Daoy (cell line): ENCODE measurements at regions not wholly inside any gene's neighbourhood (a gene's known extent, or its start where the extent isn't known, plus 50 kb on each side); places are given as distances from the start of the nearest gene placed in this dataset.
"Not testable (repeated sequence)": the region's sequence is repeated elsewhere in the genome, so short reads cannot be mapped to it uniquely, and the experiment has no call there.

ENCODE experiments used
- DNase-seq: peaks from one replicate; pipeline ENCODE4 v3.0.0-alpha.2; 2015; ENCODE audit warnings: low read depth

DNA sequence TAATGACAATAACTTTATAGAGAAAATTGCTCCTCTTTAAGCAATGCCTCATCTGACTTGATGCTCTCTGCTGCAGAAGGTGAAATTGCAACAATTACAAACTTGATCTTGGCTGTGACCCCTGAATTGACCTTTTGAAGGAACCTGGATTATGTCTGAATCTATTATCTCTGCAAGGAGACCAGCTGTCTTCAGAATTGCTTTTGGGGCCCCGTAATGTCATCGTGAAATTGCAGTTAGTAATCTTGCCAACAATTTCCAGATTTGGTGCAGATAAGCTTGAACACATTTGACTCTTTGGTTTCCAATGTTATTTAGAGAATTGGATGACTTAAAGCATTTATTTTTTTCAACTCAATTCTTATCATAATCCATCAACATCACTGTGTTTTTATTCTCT, 520.6 kb downstream of the CCSER2 start:
- DNase-seq: no peak

DNA sequence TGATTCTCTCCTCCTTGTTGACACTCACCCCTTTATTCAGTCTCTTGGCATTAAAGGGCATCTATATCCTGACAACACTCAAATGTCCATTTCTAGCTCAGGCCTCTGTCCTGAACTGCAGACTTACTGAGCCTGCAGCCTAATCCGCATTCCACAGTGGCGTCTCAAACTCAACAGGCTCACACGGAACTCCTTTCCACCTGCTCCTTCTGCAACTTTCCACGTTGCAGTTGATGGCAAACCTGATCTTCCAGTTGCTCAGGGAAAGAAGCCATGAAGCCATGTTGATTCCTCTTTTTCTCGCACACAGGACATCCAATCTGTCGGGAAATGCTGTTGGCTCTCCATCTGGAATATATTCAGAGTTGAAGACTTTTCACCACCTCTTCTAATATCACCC, 522.4 kb downstream of the CCSER2 start:
- no peak for DNase-seq

DNA sequence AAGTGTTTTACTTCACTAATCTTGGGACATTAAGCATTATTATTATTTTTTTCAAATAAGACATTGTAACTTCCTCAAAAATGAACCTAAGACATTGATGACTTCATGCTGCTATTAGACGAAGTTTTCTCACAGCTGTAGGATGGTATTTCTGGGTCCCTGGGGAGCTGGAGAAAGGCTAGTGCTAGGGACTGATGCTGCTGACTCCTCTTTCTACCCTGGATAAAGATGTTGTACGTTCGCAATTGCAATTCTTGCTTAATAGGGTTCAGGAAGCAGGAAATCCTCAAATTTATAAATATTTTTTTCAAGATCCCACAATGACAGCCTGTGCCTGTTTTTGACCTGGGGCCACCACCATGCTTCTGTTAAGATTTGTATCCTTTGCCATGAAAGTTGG, 526.0 kb downstream of the CCSER2 start:
- no peak for DNase-seq

DNA sequence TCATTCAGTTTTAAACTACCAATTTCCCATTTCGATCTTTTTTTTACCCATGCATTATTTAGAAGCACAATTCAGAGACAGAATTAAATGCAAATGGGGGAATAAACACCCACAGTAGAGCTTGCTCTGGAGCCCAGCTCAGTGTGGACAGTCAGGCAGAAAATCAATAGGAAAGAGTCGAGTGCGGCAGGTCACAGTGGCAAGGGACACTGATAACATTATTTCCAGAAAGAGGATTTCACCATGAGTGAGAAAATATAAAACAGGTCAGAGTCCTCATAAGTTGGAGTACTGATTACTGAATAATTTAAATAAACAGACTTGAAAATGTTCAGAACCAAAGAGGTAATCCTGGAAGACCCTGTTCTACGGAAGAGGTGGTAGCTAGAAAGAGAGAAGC, 532.5 kb downstream of the CCSER2 start:
- no peak for DNase-seq

DNA sequence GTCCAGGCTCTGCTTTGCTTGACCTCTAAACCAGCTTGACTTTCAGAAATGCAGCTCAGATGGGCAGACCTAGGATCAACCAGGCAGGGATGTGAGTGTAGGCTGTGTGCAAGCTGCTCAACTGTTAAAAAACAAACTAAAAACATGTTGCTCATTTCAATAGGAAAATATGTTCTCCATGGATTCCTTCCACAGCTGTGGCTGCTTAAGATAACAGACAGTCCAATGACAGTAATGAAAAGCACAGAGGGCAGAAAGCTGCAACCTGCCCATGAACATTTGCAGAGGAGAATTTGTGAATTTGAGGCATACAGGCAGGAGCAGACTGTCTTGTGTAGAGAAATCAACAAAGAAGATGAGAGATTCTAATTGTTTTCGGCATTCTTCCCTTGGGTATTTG, 534.2 kb downstream of the CCSER2 start:
- no peak for DNase-seq

DNA sequence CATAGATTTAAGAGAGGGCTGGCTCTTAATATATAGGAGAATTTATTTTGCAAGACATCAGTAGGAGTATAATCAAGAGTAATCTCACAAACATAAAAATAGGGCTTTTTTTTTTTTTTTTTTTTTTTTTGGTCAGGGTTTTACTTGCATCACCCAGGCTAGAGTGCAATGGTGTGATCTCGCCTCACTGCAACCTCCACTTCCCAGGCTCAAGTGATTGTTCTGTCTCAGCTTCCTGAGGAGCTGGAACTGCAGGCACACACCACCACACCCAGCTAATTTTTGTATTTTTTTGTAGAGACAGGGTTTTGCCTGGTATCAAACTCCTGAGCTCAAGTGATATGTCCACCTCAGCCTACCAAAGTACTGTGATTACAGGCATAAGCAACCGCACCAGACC, 535.3 kb downstream of the CCSER2 start:
- no peak for DNase-seq

DNA sequence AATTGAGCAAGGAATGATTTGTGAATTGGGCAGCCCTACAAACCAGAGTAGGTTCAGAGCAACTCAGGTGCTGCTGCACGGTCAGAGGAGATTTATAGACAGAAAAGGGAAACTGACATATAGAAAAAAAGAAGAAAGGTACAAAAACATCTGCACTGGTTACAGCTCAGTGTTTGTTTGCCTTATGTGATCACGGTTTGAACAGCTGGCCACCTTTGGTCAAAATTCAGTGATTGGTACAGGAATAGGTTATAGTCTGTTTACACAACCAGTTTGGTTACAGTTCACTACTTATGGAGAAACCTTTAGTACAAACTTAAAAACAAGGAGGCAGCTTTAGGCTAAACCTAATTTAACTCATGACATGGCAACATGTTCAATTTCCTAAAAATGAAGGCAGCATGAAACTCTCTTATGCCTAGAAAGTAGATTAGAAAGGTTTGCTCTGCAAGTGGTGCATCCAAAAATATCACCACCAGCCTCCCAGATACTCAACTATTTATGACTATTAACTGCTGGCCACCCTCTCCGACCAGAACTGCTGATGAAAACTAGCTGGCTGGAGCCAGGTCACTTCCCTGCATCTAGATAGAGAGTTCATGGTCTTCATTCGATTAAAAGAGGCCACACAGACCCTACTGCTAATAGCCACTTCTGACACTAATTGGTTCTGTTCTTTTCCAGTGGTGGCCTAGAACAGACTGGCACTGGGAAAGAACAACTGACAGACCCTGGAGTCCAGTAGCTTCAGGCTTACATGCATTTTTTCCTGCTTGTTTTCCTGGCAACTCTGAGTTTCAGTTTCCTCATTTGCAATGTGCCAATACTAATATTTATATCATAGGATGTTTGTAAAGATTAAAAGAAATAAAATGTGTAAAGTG, 548.0 kb downstream of the CCSER2 start:
- no peak for DNase-seq

DNA sequence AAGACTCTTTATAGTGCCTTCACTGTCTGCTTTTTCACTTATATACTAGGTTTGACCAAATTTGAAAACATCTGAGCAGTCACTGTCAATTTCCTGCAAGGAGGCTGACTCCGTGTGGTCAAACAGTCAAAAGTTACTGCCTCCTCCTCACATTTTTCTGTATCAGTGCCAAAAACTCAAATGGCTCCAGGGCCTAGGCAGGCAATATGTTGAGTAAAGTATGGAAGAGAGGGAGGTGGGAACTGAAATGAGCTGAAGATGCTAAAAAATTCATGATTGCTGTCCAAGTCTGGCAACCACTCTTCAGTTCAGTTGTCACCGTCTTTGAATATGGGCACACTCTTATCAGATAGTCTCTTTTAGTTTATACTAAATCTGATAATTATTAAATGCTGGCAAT, 551.6 kb downstream of the CCSER2 start:
- no peak for DNase-seq

DNA sequence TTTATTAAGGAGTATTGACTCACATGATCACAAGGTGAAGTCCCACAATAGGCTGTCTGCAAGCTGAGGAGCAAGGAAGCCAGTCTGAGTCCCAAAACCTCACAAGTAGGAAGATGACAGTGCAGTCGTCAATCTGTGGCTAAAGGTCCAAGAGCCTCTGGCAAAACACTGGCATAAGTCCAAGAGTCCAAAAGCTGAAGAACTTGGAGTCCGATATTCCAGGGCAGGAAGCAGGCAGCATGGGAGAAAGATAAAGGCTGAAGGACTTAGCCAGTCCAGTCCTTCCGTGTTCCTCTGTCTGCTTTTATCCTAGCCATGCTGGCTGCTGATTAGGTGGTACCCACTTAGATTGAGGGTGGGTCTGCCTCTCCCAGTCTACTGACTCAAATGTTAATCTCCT, 553.3 kb downstream of the CCSER2 start:
- not testable (repeated sequence) for DNase-seq

DNA sequence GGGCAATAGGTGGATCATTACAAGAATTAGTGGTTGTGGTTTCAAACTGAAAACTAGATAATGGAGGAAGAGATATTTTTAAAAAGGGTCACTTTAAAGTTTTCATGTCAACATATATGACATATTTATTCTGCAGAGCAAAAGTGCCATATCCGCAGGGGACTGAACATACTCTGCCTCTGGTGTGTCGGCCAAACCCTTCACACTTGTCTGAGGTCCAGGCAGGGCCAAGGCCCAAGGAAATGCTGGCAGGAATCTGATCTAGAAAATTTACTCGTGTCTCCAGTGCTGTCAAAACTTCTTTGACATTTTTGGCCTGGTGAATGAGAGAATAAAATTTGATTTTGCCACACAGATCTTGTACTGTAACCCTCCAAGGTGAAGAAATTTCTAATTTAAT, 562.3 kb downstream of the CCSER2 start:
- DNase-seq: no peak

DNA sequence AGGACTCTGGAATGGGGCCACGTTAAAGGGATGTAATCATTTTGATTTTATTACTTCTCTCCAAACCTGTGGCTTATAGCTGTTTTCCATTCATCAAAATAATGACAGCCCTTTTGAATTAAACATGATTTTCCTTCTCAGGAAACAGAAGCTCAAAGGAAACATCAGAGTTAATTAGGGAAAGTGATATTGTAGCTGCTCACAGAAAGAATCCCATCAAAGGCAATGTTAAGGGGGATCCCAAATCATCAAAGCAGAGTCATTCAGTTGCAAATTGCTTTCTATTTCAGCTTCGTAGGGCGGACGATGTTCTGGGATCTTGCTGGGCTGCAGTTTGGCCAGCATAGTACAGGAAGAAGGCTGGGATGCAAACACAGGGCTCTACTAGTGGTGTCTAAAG, 563.2 kb downstream of the CCSER2 start:
- DNase-seq: no peak

DNA sequence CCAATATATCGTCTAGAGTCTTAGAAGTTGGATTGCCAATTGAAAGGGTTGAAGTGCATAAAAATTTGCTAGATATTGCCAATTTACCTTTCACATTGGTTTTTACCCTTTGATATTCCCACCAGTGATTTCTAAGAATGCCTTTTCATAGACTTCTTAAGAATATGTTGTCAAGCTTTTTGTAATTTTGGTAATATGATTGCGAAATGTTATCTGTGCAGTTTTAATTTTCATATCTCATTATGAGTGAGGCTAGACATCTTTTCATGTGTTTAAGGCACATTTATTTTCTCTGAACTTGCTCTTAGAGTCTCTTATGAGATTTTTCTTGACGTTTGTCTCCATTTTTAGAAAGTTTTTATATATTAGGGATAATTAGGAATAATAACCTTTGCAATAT, 567.2 kb downstream of the CCSER2 start:
- no peak for DNase-seq

DNA sequence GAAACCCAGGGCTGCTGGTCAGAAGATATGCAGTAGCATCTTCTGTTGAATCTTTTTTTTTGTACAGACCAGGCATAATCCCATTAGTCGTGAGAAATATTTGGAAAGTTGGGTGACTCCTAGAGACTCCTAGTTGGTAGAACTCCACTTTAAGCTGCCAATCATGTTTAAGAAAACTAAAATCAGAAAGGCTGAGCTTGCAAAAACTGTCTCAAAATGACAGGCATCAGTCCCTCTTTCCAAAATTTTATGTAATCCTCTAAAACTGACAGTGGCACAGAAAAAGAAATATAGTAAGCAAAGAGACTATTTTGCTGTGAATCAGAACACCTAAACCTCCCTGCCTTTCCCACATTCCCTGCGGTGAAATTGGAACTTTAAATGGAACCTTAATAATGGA, 568.5 kb downstream of the CCSER2 start:
- no peak for DNase-seq

DNA sequence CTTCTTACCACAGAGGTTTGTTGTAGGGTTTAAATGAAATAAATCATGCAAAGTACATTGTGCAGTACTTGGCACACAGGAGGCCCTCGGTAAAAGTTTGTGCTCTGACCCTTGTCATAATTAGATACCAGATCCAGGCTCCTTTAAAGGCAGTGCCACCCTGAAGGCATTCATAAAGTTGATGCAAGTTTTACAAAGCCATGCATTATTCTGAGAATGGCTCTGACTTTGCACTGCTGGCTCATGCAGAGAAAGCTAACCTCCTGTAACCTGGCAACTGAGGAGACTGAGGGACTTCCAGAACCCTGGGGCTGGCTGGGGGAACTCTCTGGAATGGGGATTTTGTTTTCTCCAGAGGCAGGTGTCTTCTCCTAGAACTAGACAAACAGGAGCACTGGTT, 570.9 kb downstream of the CCSER2 start:
- no peak for DNase-seq

DNA sequence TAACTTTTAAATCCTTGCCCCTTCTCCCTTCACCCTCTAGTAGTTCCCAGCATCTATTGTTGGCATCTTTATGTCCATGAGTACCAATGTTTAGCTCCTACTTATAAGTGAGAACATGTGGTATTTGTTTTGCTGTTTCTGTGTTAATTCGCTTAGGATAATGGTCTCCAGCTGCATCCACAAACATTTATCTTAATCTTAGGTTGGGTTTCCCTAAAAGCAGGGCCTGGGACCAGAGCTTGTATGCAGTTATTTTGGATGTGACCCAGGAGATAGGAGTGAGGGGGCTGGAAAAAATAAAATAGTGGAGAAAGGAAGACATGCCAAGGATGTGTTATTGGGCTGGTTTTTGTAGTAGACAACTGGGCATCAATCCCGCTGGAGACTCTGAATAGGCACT, 571.8 kb downstream of the CCSER2 start:
- DNase-seq: no peak

DNA sequence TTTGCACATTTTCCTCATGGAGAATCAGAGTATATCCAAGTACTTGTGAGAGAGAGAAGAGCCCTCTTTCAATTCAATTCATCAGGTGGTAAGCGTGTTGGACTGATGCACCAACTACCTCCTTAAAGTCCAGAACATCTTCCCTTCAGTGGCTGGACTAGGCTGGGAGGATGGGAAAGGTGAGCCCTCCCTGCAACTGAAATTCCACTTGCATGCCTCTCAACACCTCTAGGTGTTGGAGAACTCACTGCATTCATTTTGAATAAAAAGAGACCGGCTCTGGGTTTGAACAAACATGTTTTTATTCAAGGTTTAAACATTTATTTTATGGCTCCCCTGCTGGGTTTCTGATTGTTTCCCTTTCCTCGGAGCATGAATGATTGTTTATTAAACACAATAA, 573.5 kb downstream of the CCSER2 start:
- no peak for DNase-seq

DNA sequence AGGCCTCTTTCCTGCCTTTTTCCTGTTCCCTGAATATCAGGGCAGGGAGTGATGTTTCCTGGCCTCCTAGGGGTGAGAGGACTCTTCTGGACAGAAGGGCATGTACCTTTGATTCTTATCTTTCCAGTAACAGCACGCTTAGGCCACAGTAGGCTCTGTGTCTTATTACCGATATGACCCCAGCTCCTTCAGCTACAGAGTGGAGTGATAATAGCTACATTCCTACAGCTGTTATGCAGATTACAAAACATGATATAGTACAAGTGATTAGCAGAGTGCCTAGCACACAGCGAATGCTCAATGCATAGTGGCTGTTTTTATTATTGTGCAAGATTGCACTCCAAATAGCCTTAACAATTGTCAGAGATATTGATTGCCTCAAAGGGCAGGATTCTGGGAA, 574.2 kb downstream of the CCSER2 start:
- no peak for DNase-seq

DNA sequence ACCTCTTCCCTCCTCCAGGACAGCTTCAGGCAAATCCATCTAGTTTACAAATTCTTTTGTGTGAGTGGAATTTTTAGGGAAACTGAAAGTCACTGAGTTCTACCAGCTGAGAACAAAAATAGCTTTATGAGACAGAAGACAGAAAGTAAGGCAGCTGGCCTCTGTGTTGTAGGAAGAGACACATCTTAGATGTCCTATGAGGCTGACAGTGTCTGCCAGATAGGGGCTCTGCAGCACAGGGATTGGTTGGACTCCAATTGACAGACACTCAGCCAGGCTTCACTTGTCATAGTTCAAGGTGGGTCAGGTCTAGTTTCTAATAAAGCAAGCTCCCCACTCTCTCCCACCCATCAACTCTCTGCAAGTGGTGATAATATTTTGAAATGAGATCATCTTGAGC, 574.9 kb downstream of the CCSER2 start:
- DNase-seq: no peak

DNA sequence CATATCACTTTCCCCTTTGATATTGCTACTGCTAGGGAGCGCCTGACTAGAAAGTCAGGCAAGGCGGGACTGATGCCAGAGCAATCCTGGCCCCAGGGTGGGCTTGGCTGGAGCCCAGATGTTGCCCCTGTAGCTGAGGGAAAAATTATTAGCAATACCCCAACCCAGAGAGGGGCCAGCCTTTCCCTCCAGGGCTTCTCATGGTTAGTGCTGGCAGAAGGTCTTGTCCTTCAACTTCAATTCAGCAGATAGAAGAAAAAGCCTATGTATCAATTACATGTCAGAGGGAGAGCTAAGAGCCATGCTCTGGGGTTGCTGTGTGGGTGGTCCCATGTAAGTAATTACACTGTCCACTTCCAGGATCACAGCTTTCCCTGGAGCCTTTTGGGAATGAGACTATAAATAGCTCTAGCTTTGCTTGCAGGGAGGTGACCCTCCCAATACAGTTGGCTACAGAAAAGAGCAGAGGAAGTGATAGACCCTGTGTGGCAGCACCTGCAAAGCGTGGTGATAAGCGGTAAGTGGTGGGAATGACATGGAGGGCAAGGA, 579.1 kb downstream of the CCSER2 start:
- DNase-seq: no peak

DNA sequence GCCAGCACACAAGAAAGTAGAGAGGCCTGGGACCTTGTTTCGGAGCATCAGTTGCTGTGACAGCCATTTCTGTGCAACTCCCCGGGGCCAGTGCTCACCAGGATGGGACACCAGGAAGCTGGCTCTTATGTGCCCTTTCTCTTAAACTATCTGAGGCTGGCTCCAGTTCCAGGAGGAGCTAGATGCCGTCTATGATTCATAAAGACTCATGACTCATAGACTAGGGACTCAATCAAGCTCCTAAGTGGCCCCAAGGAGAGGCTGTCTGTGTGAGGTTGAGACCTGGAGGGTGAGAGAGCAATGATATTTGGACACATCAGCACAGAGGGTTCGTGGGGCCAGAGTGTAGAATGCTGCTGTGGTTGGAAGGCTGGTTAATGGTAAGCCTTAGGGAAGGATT, 580.1 kb downstream of the CCSER2 start:
- DNase-seq: no peak

DNA sequence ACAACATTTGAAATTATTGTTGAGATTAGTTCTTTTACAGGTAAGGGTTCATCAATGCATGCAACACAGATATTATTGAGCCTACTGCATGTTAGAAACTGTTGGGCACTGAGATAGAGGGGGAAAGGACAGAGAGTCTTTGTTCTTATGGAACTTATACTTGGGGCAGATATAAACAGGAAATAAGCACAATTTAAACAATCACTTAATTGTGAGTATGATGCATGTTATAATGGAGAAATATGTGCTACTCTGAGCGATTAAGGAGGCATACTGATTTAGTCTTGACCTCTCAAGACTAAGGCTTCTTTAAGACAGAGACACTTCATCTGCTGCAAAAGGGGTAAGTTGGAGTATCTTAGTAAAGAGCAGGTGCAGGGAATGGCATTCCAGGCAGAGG, 593.3 kb downstream of the CCSER2 start:
- no peak for DNase-seq

DNA sequence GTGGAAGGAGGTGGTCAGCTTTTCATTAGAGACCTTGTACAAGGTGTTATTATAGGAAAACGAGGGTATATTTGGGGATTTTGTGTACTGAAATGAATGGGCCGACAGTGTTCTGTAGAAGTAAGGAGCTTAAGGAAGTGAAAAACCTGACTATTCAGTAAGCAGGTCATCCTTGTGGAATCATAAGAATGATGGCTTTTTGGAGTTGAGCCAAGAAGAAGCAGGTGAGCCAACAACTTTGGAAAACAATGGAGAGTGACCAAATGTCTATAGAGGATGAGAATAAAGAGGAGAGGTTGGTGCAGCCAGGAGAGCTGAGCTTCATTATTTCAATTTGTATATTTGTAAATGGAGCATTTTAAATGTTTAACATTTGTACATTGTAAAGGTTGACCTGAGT, 595.7 kb downstream of the CCSER2 start:
- DNase-seq: no peak

DNA sequence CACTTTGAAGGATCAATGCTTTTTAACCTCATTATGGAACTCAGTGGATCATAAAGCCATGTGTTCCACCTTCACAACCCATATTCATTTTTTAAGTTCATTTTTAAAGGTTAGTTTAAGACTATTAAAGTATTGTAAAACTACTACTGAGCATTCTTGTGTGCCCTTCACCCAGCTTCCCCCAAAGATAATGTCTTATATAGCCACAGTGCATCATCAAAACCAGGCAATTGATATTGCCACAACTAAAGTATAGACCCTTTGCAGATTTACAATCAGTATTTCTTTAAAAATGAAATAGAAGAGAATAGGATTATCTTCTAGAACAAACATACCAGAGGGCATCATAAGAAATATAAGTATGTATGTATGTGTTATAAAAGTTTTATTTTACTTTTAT, 597.1 kb downstream of the CCSER2 start:
- no peak for DNase-seq

DNA sequence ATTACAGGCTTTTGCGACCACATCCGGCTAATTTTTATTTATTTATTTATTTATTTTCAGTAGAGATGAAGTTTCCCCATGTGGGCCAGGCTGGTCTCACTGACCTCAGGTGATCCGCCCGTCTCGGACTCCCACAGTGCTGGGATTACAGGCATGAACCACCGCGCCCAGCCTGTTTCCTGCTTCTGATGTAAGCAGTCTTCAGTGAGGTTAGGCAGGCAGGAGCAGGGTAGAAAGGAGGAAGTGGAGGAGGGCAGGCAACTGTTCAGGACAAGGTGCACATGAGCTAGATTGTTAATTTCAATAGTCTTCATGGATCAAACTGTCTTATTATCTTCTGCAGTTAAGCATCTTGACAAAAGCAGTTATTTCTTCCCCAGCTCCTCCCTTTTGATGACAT, 605.0 kb downstream of the CCSER2 start:
- no peak for DNase-seq
